ENCODE measurements at regions not wholly inside any gene's neighbourhood (a gene's known extent, or its start where the extent isn't known, plus 50 kb on each side); places are given as distances from the start of the nearest gene placed in this dataset.

DNA sequence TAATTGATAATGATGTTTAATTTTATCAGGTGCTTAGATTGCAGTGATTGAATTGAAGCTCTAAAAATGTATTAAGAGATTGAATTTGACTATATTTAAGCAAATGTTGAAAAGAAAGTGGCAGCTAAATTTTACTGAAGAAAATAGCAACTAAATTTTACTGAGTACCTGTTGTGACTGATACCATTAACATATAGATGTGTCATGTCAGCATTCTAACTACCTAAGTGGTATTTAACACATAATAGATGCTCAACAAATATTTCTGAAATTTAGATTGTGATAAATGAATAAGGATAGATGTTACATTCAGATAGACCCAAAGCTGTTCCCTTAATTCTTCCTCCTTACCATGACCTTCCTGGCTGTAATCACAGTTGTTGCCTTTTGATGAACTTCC lies 350.9 kb upstream of the VWC2 start:
- TF ChIP-seq, protein P1, sequence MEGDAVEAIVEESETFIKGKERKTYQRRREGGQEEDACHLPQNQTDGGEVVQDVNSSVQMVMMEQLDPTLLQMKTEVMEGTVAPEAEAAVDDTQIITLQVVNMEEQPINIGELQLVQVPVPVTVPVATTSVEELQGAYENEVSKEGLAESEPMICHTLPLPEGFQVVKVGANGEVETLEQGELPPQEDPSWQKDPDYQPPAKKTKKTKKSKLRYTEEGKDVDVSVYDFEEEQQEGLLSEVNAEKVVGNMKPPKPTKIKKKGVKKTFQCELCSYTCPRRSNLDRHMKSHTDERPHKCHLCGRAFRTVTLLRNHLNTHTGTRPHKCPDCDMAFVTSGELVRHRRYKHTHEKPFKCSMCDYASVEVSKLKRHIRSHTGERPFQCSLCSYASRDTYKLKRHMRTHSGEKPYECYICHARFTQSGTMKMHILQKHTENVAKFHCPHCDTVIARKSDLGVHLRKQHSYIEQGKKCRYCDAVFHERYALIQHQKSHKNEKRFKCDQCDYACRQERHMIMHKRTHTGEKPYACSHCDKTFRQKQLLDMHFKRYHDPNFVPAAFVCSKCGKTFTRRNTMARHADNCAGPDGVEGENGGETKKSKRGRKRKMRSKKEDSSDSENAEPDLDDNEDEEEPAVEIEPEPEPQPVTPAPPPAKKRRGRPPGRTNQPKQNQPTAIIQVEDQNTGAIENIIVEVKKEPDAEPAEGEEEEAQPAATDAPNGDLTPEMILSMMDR (IDR thresholded peaks at IDR 0.05), result no peak
- TF ChIP-seq POLR2A (IDR thresholded peaks at IDR 0.05) (no peak), POLR2AphosphoS5 (IDR thresholded peaks at IDR 0.05; ENCODE audit: insufficient read depth in 1 of 2, low read depth in 1 of 2) (no peak)
